ENCODE measurements at regions not wholly inside any gene's neighbourhood (a gene's known extent, or its start where the extent isn't known, plus 50 kb on each side); places are given as distances from the start of the nearest gene placed in this dataset.

- Histone ChIP-seq H3K56ac (ENCODE audit: low read length) (no peak overlapping the region), H2BK120ac (ENCODE audit: low read depth, low read length) (no peak overlapping the region), H2AK5ac (ENCODE audit: low read length) (no peak overlapping the region), H3K4ac (ENCODE audit: low read depth, low read length) (no peak overlapping the region), H3K4me2 (ENCODE audit: low read length) (no peak overlapping the region), H3K27ac (ENCODE audit: low read depth, low read length) (no peak overlapping the region), H4K8ac (ENCODE audit: low read depth, low read length) (no peak overlapping the region), H3K4me1 (ENCODE audit: control insufficient read depth, low read depth, low read length) (no peaks in the 10 kb centered on the region), H3K4me3 (ENCODE audit: low read length) (no peak overlapping the region), H3K27me3 (ENCODE audit: insufficient read depth, low read length, poor library complexity) (no peaks in the 10 kb centered on the region), H3K18ac (ENCODE audit: low read length) (no peak overlapping the region), H2BK15ac (replicated peaks; ENCODE audit: low read depth) (no peak overlapping the region), H3K79me1 (ENCODE audit: low read length) (no peaks in the 10 kb centered on the region), H3K79me2 (ENCODE audit: control insufficient read depth, insufficient read depth, low read length) (no peaks in the 10 kb centered on the region), H2BK5ac (ENCODE audit: low read length) (no peak overlapping the region), H3K36me3 (ENCODE audit: control insufficient read depth, insufficient read depth, low read length) (no peaks in the 10 kb centered on the region), H3K9ac (ENCODE audit: low read length) (no peak overlapping the region), H3K23ac (ENCODE audit: low read length) (no peak overlapping the region), H4K5ac (ENCODE audit: low read length) (no peak overlapping the region)
- DNase-seq, result no peak
- no CpG with 5 or more reads among the region's 16 CpGs for WGBS (ENCODE audit: extremely low coverage, insufficient coverage, low lambda C conversion rate)
Observed at GRCh38 chr10:130985158-130985753, 326.3 kb downstream of the TCERG1L start.

GRCh38 chr10:130986846-130987245, 324.7 kb downstream of the TCERG1L start:
- no peaks in the 10 kb centered on the region for H3K4me1 ChIP-seq (ENCODE audit: control insufficient read depth, low read depth, low read length)
- H3K9ac ChIP-seq (ENCODE audit: low read length), result no peak overlapping the region
- no peak for DNase-seq
- no peak overlapping the region for H4K8ac ChIP-seq (ENCODE audit: low read depth, low read length)
- no peak overlapping the region for H2BK15ac ChIP-seq (replicated peaks; ENCODE audit: low read depth)
- H3K4ac ChIP-seq (ENCODE audit: low read depth, low read length), result no peak overlapping the region
- H3K23ac ChIP-seq (ENCODE audit: low read length), result no peak overlapping the region
- no peaks in the 10 kb centered on the region for H3K79me1 ChIP-seq (ENCODE audit: low read length)
- no peak overlapping the region for H3K27ac ChIP-seq (ENCODE audit: low read depth, low read length)
- no peak overlapping the region for H3K18ac ChIP-seq (ENCODE audit: low read length)
- H4K5ac ChIP-seq (ENCODE audit: low read length), result no peak overlapping the region
- no peak overlapping the region for H2BK5ac ChIP-seq (ENCODE audit: low read length)
- H3K27me3 ChIP-seq (ENCODE audit: insufficient read depth, low read length, poor library complexity), result no peaks in the 10 kb centered on the region
- H3K79me2 ChIP-seq (ENCODE audit: control insufficient read depth, insufficient read depth, low read length), result no peaks in the 10 kb centered on the region
- no peak overlapping the region for H2BK120ac ChIP-seq (ENCODE audit: low read depth, low read length)
- no peak overlapping the region for H3K56ac ChIP-seq (ENCODE audit: low read length)
- H2AK5ac ChIP-seq (ENCODE audit: low read length), result no peak overlapping the region
- no peaks in the 10 kb centered on the region for H3K36me3 ChIP-seq (ENCODE audit: control insufficient read depth, insufficient read depth, low read length)
- no CpG with 5 or more reads among the region's 4 CpGs for WGBS (ENCODE audit: extremely low coverage, insufficient coverage, low lambda C conversion rate)
- no peak overlapping the region for H3K4me3 ChIP-seq (ENCODE audit: low read length)
- no peak overlapping the region for H3K4me2 ChIP-seq (ENCODE audit: low read length)

GRCh38 chr10:130987401-130987800, 324.1 kb downstream of the TCERG1L start:
- Histone ChIP-seq H2AK5ac (ENCODE audit: low read length) (no peak overlapping the region), H2BK15ac (replicated peaks; ENCODE audit: low read depth) (no peak overlapping the region), H2BK5ac (ENCODE audit: low read length) (no peak overlapping the region), H3K4me2 (ENCODE audit: low read length) (no peak overlapping the region), H3K79me2 (ENCODE audit: control insufficient read depth, insufficient read depth, low read length) (no peaks in the 10 kb centered on the region), H3K23ac (ENCODE audit: low read length) (no peak overlapping the region), H3K27me3 (ENCODE audit: insufficient read depth, low read length, poor library complexity) (no peaks in the 10 kb centered on the region), H3K4me1 (ENCODE audit: control insufficient read depth, low read depth, low read length) (no peaks in the 10 kb centered on the region), H3K9ac (ENCODE audit: low read length) (no peak overlapping the region), H3K18ac (ENCODE audit: low read length) (no peak overlapping the region), H3K36me3 (ENCODE audit: control insufficient read depth, insufficient read depth, low read length) (no peaks in the 10 kb centered on the region), H2BK120ac (ENCODE audit: low read depth, low read length) (no peak overlapping the region), H3K4me3 (ENCODE audit: low read length) (no peak overlapping the region), H4K5ac (ENCODE audit: low read length) (no peak overlapping the region), H3K27ac (ENCODE audit: low read depth, low read length) (no peak overlapping the region), H3K4ac (ENCODE audit: low read depth, low read length) (no peak overlapping the region), H3K79me1 (ENCODE audit: low read length) (no peaks in the 10 kb centered on the region), H3K56ac (ENCODE audit: low read length) (no peak overlapping the region), H4K8ac (ENCODE audit: low read depth, low read length) (no peak overlapping the region)
- no CpG with 5 or more reads among the region's 7 CpGs for WGBS (ENCODE audit: extremely low coverage, insufficient coverage, low lambda C conversion rate)
- DNase-seq, result no peak

GRCh38 chr10:130989670-130990232, 321.8 kb downstream of the TCERG1L start:
- no peak overlapping the region for H3K18ac ChIP-seq (ENCODE audit: low read length)
- H2BK5ac ChIP-seq (ENCODE audit: low read length), result no peak overlapping the region
- DNase-seq, result no peak
- H2BK120ac ChIP-seq (ENCODE audit: low read depth, low read length), result no peak overlapping the region
- H3K4me2 ChIP-seq (ENCODE audit: low read length), result no peak overlapping the region
- no peaks in the 10 kb centered on the region for H3K36me3 ChIP-seq (ENCODE audit: control insufficient read depth, insufficient read depth, low read length)
- H3K4ac ChIP-seq (ENCODE audit: low read depth, low read length), result no peak overlapping the region
- no peak overlapping the region for H3K9ac ChIP-seq (ENCODE audit: low read length)
- no peak overlapping the region for H3K56ac ChIP-seq (ENCODE audit: low read length)
- H3K4me3 ChIP-seq (ENCODE audit: low read length), result no peak overlapping the region
- H2AK5ac ChIP-seq (ENCODE audit: low read length), result no peak overlapping the region
- no peaks in the 10 kb centered on the region for H3K27me3 ChIP-seq (ENCODE audit: insufficient read depth, low read length, poor library complexity)
- H2BK15ac ChIP-seq (replicated peaks; ENCODE audit: low read depth), result no peak overlapping the region
- H3K79me2 ChIP-seq (ENCODE audit: control insufficient read depth, insufficient read depth, low read length), result no peaks in the 10 kb centered on the region
- H4K8ac ChIP-seq (ENCODE audit: low read depth, low read length), result no peak overlapping the region
- WGBS (ENCODE audit: extremely low coverage, insufficient coverage, low lambda C conversion rate), result no CpG with 5 or more reads among the region's 8 CpGs
- H4K5ac ChIP-seq (ENCODE audit: low read length), result no peak overlapping the region
- H3K23ac ChIP-seq (ENCODE audit: low read length), result no peak overlapping the region
- no peaks in the 10 kb centered on the region for H3K4me1 ChIP-seq (ENCODE audit: control insufficient read depth, low read depth, low read length)
- H3K79me1 ChIP-seq (ENCODE audit: low read length), result no peaks in the 10 kb centered on the region
- no peak overlapping the region for H3K27ac ChIP-seq (ENCODE audit: low read depth, low read length)

- Histone ChIP-seq H3K23ac (ENCODE audit: low read length) (no peak overlapping the region), H3K27ac (ENCODE audit: low read depth, low read length) (no peak overlapping the region), H3K9ac (ENCODE audit: low read length) (no peak overlapping the region), H2BK5ac (ENCODE audit: low read length) (no peak overlapping the region), H3K79me1 (ENCODE audit: low read length) (no peaks in the 10 kb centered on the region), H3K4me3 (ENCODE audit: low read length) (no peak overlapping the region), H3K36me3 (ENCODE audit: control insufficient read depth, insufficient read depth, low read length) (no peaks in the 10 kb centered on the region), H4K5ac (ENCODE audit: low read length) (no peak overlapping the region), H2BK15ac (replicated peaks; ENCODE audit: low read depth) (no peak overlapping the region), H3K4ac (ENCODE audit: low read depth, low read length) (no peak overlapping the region), H3K27me3 (ENCODE audit: insufficient read depth, low read length, poor library complexity) (no peaks in the 10 kb centered on the region), H3K18ac (ENCODE audit: low read length) (no peak overlapping the region), H4K8ac (ENCODE audit: low read depth, low read length) (no peak overlapping the region), H3K56ac (ENCODE audit: low read length) (no peak overlapping the region), H3K4me1 (ENCODE audit: control insufficient read depth, low read depth, low read length) (no peaks in the 10 kb centered on the region), H3K4me2 (ENCODE audit: low read length) (no peak overlapping the region), H3K79me2 (ENCODE audit: control insufficient read depth, insufficient read depth, low read length) (no peaks in the 10 kb centered on the region), H2BK120ac (ENCODE audit: low read depth, low read length) (no peak overlapping the region), H2AK5ac (ENCODE audit: low read length) (no peak overlapping the region)
- no CpG with 5 or more reads among the region's 9 CpGs for WGBS (ENCODE audit: extremely low coverage, insufficient coverage, low lambda C conversion rate)
- no peak for DNase-seq
Observed at GRCh38 chr10:130990486-130990885, 321.0 kb downstream of the TCERG1L start.

All from mesendoderm (in vitro differentiated cells).